ENCODE measurements at regions not wholly inside any gene's neighbourhood (a gene's known extent, or its start where the extent isn't known, plus 50 kb on each side); places are given as distances from the start of the nearest gene placed in this dataset.

GRCh38 chr9:86562691-86563090 lies 208.5 kb upstream of the TUT7 start:
- H3K9me3 ChIP-seq (replicated peaks in 1 of 2; ENCODE audit: control insufficient read depth in 1 of 2, insufficient read depth in 1 of 2, low read length in 2 of 2), result peaks cover 9 to 19% of the 10 kb centered on the region in 2 donors
- no peaks in the 10 kb centered on the region for H4K20me1 ChIP-seq (ENCODE audit: insufficient read depth, low read length)
- no peak for TF ChIP-seq CTCF (IDR thresholded peaks at IDR 0.05)
- DNase-seq, result no peak
- Mint-ChIP-seq H3K4me1 (no peaks in the 10 kb centered on the region), H3K4me3 (no peak overlapping the region), H3K27ac (no peak overlapping the region), H3K27me3 (ENCODE audit: low read depth in 3 of 3) (no peaks in the 10 kb centered on the region), H3K9me3 (peaks cover 11 to 19% (median 15%) of the 10 kb centered on the region in 7 donors), H3K36me3 (no peaks in the 10 kb centered on the region)
- H3K4me2 ChIP-seq (replicated peaks; ENCODE audit: extremely low read depth, low read length, poor library complexity, severe bottlenecking), result no peak overlapping the region
- no peak overlapping the region for H3K27ac ChIP-seq (ENCODE audit: low read depth in 1 of 2, low read length in 2 of 2)
- H3K79me2 ChIP-seq (ENCODE audit: insufficient read depth, low read length), result no peaks in the 10 kb centered on the region
- intact Hi-C loops (cut with micrococcal nuclease), result loop anchor here in 1 of 2 donors (10.0 kb wide), 1 partner anchor 62 kb away; no protein-coding TSS in a partner anchor
- H3K9ac ChIP-seq (ENCODE audit: insufficient read depth, low read length, poor library complexity, severe bottlenecking), result no peak overlapping the region
- no peak overlapping the region for H2AFZ ChIP-seq (ENCODE audit: insufficient read depth, low read depth, low read length, poor library complexity, severe bottlenecking)
- no peaks in the 10 kb centered on the region for H3K36me3 ChIP-seq (replicated peaks in 1 of 2; ENCODE audit: control insufficient read depth in 1 of 2, insufficient read depth in 2 of 2, low read length in 2 of 2)
- no peaks in the 10 kb centered on the region for H3K27me3 ChIP-seq (ENCODE audit: control insufficient read depth in 2 of 2, insufficient read depth in 2 of 2, low read length in 2 of 2)
- no peak overlapping the region for H3K4me3 ChIP-seq (replicated peaks in 1 of 3; ENCODE audit: low read depth in 2 of 3, low read length in 3 of 3)
- no peaks in the 10 kb centered on the region for H3K4me1 ChIP-seq (ENCODE audit: control insufficient read depth in 1 of 2, insufficient read depth in 2 of 2, low read length in 2 of 2)
- WGBS (ENCODE audit: insufficient coverage), result 0% methylated on average over 1 of the region's 5 CpGs

DNA sequence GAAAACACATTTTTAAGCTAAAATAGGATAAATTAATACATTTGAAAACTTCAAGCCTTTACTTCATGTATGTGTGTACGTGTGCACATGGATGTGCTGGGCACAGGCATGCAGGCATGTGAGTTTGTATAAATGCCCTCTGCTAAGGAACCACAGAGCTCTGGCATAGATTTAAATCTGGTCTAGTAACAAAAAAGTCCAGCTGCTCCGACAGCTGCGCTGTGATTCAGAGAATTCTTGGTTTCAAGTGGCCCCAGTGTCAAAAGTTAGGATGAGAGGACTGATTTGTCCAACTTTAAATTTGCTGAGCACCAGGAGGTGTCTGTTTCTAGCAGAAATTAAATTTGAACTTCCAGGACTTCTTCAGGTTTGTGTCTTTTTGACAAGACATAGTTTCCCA lies 203.7 kb upstream of the TUT7 start:
- Mint-ChIP-seq H3K9me3 (peaks cover 0 to 10% (median 2%) of the 10 kb centered on the region in 7 donors), H3K4me3 (no peak overlapping the region), H3K36me3 (no peaks in the 10 kb centered on the region), H3K4me1 (no peaks in the 10 kb centered on the region), H3K27ac (no peak overlapping the region), H3K27me3 (ENCODE audit: low read depth in 3 of 3) (no peaks in the 10 kb centered on the region)
- Histone ChIP-seq H3K4me3 (replicated peaks in 1 of 3; ENCODE audit: low read depth in 2 of 3, low read length in 3 of 3) (no peak overlapping the region), H3K4me2 (replicated peaks; ENCODE audit: extremely low read depth, low read length, poor library complexity, severe bottlenecking) (no peak overlapping the region), H3K9ac (ENCODE audit: insufficient read depth, low read length, poor library complexity, severe bottlenecking) (no peak overlapping the region), H2AFZ (ENCODE audit: insufficient read depth, low read depth, low read length, poor library complexity, severe bottlenecking) (no peak overlapping the region), H3K9me3 (replicated peaks in 1 of 2; ENCODE audit: control insufficient read depth in 1 of 2, insufficient read depth in 1 of 2, low read length in 2 of 2) (no peaks in the 10 kb centered on the region), H3K79me2 (ENCODE audit: insufficient read depth, low read length) (no peaks in the 10 kb centered on the region), H4K20me1 (ENCODE audit: insufficient read depth, low read length) (no peaks in the 10 kb centered on the region), H3K27me3 (ENCODE audit: control insufficient read depth in 2 of 2, insufficient read depth in 2 of 2, low read length in 2 of 2) (no peaks in the 10 kb centered on the region), H3K27ac (ENCODE audit: low read depth in 1 of 2, low read length in 2 of 2) (no peak overlapping the region), H3K36me3 (replicated peaks in 1 of 2; ENCODE audit: control insufficient read depth in 1 of 2, insufficient read depth in 2 of 2, low read length in 2 of 2) (no peaks in the 10 kb centered on the region), H3K4me1 (ENCODE audit: control insufficient read depth in 1 of 2, insufficient read depth in 2 of 2, low read length in 2 of 2) (no peaks in the 10 kb centered on the region)
- DNase-seq, result no peak
- WGBS (ENCODE audit: insufficient coverage), result 100% methylated on average over 2 of the region's 3 CpGs
- intact Hi-C loops (cut with micrococcal nuclease), result no loop called here
- no peak for TF ChIP-seq CTCF (IDR thresholded peaks at IDR 0.05)

Measured in CD14-positive monocyte (primary cell).